Anterior cingulate cortex (tissue), 58 donors: ENCODE measurements at regions not wholly inside any gene's neighbourhood (a gene's known extent, or its start where the extent isn't known, plus 50 kb on each side); places are given as distances from the start of the nearest gene placed in this dataset.

Experiments used
- DNase-seq, 58 donors: peaks; one replicate each; lab custom pipeline; 2025; lab: John Stamatoyannopoulos, UW

DNA sequence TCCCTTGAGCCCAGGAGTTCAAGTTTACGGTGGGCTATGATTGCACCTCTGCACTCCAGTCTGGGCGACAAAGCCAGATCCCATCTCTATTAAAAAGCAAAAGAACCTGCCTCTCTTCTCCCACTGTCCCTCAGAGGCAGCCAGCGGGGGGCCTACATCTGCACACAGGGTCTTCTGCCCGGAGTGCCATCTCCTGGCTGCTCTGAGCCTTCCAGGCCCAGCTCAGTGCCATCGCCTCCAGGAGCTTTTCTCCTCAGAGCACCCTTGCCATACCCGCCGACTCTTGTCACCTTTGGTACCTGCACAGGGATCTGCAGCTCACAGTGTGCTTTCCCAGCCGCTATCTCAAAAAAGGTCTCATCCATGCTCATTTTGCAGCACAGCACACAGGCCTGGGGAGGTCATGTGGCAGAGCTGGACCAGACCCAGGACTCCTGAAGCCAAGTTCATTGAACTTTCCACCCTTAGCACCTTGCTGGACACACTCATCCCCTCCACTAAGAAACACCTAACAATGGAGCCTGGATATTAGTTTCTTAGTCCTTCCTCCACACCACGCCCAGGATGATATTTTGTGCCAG is 186.3 kb downstream of the HAUS1 start:
- no peak for DNase-seq

DNA sequence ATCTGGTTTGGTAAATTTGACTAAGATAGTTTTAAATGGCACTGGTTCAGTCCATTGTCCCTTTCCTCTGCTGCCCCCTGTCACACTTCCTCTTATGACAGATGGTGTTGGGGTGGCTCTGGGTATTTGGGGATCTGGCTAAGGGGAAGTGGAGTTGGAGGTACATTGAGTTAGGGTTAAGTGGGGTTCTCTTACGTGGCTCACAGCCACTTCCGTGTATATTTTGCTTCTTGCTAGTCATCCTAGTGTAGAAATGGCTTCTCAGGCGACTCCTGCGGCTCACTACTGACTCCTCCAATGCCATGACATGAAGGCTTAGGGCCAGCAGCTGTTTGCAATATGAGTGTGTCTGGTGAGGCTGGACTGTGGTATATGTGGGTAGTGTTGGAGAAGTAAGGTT is 187.0 kb downstream of the HAUS1 start:
- no peak for DNase-seq

GRCh38 chr18:46293742-46294181 is 189.6 kb downstream of the HAUS1 start:
- no peak for DNase-seq

- DNase-seq: no peak
These were observed 190.1 kb downstream of the HAUS1 start for GRCh38 chr18:46294318-46294717.

- no peak for DNase-seq
These were observed 190.6 kb downstream of the HAUS1 start for GRCh38 chr18:46294751-46295150.

GRCh38 chr18:46295416-46295815 is 191.2 kb downstream of the HAUS1 start:
- no peak for DNase-seq

- no peak for DNase-seq
These were observed 192.5 kb downstream of the HAUS1 start for GRCh38 chr18:46296656-46297055.

GRCh38 chr18:46297124-46297523 is 192.9 kb downstream of the HAUS1 start:
- no peak for DNase-seq

DNA sequence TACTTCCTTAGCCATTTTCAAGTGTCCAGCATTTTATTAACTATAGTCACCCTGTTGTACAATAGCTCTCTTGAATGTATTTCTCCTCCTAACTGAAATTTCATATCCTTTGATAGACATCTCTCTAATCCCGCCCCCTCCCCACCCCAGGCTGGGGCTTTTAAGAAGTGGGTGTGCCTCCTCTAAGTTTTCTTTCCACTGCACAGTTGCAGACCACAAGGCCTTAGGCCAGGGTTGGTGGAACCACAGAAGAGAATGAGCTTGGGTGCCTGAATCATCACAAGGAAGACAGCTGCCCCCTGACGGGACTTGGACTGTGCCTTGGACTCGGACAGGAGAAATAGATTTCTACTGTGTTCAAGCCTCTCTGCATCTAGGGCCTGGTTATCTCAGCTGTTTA is 193.4 kb downstream of the HAUS1 start:
- DNase-seq: no peak

DNA sequence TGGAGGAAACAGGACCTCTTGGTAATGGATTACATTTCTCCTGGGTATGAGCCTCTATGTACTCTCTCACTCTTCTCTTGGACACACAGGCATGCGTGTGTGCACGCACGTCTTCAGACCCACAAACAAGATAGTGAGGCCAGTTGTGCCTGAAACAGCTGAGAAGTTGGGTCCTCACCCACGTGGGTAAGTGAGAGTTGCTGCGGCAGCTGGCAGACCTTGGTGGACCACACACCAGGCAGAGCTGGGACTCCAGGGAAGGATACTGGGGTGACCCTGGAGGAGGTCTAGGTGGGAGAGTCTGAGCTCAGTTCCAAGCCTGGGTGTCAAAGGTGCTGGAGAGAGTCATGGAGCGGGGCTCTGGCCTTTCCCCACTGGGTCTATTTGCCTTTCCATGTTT is 194.3 kb downstream of the HAUS1 start:
- DNase-seq: no peak

DNA sequence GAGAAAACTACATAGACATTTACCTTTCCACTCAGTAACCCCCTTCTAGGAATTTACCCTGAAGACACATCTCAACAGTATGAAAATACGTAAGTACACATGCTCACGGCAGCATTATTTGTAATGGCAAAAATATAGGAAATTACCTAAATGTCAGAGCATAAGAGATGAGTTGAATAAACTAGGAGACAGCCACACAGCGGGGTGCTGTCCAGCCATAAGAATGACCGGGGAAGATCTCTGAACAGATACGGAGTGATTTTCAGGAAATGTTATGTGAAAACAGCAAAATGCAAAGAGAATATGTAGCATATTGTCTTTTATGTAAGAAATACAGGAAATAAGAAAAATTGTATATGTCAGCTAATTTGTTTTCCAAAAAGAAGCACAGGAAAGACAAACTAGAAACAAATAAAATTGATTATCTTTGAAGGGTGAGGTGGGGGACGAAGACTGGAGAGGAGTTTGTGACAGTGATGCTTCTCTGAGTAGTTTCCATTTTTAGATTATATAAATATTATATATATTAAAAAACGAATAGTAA is 195.4 kb downstream of the HAUS1 start:
- DNase-seq: no peak

DNA sequence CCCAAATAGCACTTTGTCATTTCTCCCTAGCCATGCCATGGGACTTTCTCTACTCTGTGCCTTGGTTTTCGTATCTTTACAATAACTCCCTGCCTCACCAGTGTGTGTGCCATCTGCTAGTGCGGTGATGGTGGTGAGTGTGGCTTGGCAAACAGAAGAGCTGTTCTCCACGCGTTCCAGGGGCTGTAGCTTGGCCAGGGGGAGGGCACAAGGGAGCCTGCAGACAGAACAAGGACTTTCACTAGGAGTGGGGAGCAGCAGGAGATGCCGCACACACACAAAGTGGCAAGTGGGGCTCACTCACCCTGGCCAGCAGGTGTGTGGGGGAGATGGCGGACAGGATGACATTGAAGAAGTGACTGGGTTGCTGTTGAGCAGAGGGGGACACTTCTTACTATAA is 196.9 kb downstream of the HAUS1 start:
- peak in 1 of 58 donors; percentile 9 for DNase-seq

DNA sequence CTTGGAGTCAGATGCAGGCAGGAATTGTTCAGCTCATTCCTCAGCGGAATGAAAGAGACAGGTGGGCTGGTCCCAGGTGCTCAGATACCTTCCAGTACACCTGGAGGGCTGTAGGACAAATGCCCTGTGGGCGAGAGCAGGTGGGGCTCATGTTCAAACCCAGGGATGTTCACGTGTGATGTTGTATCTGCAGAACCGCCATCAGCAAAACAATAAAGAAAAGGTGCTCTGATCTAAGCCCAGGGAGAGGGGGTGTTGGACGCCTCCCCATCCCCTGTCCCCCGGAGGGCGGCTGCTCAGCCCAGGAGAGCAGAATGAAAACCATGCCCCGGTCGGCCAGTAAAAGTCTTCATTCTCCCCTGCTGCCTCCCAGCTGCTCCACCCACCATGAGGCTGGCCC is 197.4 kb downstream of the HAUS1 start:
- DNase-seq: no peak

DNA sequence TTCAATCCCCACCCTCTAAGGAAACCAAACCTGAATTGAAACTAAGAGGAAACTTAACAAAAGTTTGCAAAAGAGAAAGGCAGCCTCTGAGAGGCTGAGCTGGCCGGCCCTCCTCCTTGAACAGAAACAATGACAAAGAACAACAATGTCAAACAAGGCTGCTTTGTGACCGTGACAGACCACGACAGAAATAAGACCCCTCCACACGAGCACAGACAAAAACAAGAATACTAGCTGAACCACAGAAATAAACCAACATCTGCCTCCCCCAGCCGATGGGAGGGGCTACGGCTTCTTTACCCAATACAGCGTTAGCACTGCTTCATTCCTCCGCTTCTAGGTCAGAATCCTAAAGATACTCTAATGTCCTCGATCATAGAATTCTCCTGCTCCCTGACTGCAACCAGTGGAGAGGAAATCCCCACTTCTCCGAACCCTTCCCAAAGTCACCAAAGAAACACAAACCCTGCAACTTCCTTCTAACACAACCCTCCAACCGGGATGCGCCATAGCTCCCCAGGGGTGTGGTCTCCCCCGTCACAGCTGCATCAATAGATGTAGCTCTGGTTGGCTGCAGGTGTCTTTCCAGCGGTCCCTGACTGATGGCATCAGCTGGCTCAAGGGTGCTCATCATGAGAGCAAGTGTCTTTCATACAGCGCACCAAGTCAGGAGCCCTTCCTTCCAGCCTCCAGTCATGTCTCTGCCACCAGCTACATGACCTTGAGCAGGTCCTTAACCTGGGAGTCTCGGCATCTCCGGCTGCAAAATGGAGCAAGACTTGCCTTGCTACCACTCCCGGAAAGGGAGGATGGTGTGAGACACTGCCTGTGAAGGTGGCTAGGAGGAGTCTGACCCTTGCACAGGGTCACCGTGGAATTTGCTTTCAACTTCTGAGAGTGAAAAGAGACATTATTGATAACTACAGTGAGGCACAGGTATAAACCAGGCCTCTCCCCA is 198.6 kb downstream of the HAUS1 start:
- DNase-seq: no peak

GRCh38 chr18:46310258-46310657 is 206.1 kb downstream of the HAUS1 start:
- DNase-seq: no peak

DNA sequence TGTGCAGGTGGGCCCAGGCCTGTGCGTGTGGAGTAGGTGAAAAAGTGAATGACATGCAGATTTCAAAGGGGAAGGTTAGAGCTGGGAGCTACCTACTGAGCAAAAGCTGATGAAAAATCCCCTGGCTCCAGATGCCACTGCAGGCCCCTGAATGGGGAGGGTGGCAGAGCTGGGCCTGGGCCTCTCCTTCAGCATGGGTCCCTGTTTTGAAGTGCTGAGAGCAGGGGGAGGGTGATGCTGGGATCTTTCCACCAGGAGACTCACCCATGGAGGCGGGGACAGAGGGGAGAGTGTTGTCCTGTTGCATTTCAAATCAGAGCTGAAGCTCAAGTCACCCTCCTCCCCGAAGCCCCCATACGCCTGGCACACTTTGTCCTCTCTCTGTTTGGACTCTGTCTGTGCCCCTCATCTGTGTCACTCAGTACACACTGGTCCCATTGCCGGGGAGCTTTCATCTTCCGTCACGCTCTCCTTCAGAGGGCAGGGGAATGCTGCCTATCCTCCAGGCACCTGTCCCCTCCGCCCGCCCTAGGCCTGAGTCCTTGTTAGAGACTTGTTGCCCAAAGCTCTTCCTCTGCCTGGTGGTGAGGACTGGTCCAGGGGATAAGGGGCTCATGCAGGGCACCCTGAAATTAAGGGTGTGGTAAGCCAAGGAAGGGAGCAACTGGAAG is 206.6 kb downstream of the HAUS1 start:
- DNase-seq: no peak

- DNase-seq: no peak
These were observed 207.3 kb downstream of the HAUS1 start for GRCh38 chr18:46311491-46311890.

DNA sequence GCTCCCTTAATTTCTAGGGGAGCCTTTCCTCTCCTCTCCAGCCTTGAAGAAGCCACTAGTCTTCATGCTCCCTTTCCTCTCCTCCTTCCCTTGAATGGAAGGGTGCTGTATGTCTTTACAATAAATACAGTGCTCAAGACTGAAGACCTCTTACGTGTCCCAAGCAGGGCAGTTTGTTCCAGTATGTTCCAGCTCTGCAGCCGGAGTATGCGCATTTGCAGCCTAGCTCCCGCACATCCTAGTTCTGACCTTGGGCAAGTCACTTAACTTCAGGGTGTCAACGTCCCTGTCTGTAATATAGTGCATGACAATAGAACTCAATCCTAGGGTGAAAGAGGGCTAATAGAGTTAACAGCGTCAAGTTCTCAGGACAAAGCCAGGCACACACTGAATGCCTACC is 208.0 kb downstream of the HAUS1 start:
- DNase-seq: no peak

GRCh38 chr18:46313521-46313920 is 209.3 kb downstream of the HAUS1 start:
- DNase-seq: no peak

DNA sequence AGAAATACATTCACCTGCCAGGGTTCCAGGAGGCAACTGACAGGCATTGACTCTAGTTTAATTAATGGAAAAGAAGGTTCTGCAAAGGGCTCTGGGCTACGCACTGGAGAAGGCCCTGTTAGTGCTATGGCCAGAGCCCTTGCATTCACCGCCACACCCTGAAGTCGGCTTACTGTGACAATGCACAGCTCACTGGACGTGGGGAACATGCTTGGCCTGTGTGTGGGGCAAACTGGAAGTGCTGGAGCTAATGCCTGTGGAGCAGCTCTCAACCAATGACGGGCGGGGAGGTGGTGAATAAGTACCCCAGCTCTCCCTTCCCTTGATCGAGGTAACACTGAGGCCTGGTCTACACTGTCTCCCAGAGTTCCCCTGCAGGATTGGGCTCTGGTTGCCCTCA is 209.8 kb downstream of the HAUS1 start:
- DNase-seq: no peak

- no peak for DNase-seq
These were observed 211.0 kb downstream of the HAUS1 start for GRCh38 chr18:46315161-46315560.
